ENCODE measurements at regions not wholly inside any gene's neighbourhood (a gene's known extent, or its start where the extent isn't known, plus 50 kb on each side); places are given as distances from the start of the nearest gene placed in this dataset.

- no peak for DNase-seq
Measured at GRCh38 chr17:13405080-13405479, 196.6 kb downstream of the HS3ST3A1 start.

GRCh38 chr17:13403982-13404946 lies 197.5 kb downstream of the HS3ST3A1 start:
- no peak for DNase-seq

DNA sequence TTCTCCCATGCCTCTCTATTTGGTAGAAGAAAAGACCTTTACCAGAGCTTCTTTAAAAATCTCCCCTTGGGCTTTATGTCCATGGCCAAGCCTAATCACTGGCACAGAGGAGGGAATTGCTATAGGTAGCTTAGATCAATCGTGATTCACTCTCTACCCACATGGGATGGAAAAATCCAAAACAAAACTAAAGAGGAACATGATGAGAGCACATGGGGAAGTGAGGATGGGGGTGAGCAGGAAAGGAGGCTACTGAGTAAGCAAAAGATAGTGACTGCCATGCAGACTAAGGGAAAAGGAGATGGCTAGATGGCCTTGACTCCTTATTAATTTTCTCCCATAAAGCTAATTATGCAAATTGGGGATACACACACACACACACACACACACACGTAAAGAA lies 201.2 kb downstream of the HS3ST3A1 start:
- DNase-seq, result no peak

DNA sequence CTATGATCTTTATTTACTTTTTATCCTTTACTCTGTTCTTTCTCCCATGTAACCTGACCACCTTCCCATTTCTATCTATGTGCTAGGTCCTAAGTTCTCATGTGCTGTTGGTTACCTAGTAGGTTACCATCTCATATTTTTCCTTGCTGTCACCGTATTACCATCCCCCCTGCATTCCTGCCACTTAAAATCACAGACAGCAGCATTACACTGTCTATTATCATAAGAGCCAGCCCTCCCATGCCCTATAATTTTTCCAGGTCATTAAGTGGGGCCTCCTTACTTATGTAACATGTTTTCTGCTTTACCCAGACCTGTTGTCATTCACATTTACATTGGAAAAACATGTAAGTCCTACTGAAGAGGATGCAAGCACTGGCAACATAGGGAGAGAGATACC lies 202.9 kb downstream of the HS3ST3A1 start:
- DNase-seq, result no peak

DNA sequence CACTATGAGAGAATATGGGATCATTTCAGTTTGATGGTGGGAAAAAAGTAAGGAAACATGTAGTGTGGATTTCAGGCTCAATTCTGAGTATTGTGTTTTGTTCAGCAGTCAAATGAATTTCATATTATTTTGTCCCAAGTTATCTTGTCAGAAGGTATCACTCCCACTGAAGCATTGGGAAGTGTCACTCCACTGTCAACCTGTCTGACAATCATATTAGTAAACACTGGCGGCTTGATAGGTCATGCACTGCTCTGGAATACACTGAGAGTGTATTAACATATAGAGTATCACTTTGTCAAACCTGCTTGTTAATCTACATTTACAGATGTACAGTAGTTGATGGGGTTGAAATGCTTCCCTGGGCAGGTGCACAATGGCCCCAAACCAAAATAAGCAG lies 203.6 kb downstream of the HS3ST3A1 start:
- DNase-seq, result no peak

DNA sequence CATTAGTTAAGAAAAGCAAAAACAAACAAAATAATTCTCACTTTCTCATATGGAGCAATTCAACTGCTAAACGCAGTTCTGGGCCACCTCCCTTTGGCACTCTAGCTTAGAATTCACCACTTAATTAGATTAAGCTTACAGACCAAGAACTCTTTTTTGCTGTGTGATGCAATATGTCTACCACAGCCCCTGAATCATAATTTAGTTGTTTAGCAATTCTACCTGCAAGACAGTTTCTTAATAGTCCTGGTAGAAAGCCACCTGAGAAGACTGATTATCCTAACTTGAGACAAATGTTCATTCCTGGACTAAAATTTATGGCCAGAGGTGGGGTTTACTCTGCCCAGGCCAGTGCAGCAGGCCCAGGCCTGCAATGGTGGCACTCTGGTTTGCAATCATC lies 205.9 kb downstream of the HS3ST3A1 start:
- no peak for DNase-seq

DNA sequence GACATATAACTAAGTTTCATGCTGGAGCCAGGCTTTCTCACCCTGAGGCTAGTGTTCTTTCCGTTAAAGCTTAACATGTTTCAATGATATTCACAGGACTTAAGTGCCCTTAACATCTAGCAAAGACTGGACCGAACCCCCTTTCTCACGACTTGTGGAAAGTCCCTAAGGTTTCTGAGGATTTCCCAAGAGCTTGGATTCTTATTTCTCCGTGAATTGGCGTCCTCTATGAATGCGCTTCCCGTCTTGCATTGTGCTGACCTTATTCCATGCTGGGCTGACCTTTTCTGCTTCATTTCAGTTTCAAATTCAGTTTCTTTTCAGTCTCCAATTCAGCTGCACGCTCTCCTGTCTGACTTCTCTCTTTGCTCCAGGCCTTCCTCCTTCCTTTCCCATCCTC lies 206.4 kb downstream of the HS3ST3A1 start:
- no peak for DNase-seq

GRCh38 chr17:13393841-13394710 lies 207.7 kb downstream of the HS3ST3A1 start:
- DNase-seq, result no peak

GRCh38 chr17:13387952-13388351 lies 213.8 kb downstream of the HS3ST3A1 start:
- DNase-seq, result no peak

- DNase-seq, result no peak
Measured at GRCh38 chr17:13387236-13387635, 214.5 kb downstream of the HS3ST3A1 start.

DNA sequence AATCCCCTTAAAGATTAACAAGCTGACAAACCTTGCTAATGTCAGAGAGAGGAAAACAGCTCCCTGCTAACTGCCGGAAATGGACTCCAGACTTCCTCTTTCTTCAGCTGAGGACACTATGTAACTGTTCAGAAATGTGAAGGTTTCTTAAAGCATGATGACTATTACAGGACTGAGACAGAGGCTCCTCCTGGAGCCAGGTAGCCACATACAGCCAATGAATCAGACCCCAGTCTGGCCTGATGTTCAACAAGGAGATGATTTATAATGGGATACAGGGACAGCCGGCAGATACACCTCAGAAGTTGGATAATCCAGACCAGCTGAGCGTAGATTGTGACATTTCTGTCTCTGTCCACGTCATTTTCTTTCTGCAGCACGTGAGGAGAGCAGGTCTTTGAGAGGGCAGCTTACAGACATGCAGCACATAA lies 216.2 kb downstream of the HS3ST3A1 start:
- DNase-seq, result peak; percentile 7

GRCh38 chr17:13384626-13385025 lies 217.1 kb downstream of the HS3ST3A1 start:
- no peak for DNase-seq

- no peak for DNase-seq
Measured at GRCh38 chr17:13378361-13378760, 223.4 kb downstream of the HS3ST3A1 start.

GRCh38 chr17:13374203-13375143 lies 227.3 kb downstream of the HS3ST3A1 start:
- no peak for DNase-seq

GRCh38 chr17:13372432-13372831 lies 229.3 kb downstream of the HS3ST3A1 start:
- no peak for DNase-seq

DNA sequence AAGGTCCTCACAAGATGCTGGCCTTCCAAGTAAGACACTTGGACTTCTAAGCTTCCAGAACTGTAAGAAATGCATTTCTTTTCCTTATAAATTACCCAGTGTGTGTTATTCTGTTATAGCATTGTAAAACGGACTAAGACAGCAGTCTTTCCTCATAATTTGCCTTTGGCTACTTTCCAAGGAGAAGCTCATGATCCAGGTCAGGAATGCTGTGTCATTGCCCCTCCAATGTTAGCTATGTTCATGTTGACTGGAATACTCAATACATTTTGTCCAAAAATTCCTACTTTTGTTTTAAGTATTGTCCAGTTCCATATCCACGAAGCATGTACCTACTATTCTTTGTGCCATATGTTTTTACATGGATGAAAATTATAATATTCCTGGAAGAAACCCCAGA lies 234.6 kb downstream of the HS3ST3A1 start:
- no peak for DNase-seq

DNA sequence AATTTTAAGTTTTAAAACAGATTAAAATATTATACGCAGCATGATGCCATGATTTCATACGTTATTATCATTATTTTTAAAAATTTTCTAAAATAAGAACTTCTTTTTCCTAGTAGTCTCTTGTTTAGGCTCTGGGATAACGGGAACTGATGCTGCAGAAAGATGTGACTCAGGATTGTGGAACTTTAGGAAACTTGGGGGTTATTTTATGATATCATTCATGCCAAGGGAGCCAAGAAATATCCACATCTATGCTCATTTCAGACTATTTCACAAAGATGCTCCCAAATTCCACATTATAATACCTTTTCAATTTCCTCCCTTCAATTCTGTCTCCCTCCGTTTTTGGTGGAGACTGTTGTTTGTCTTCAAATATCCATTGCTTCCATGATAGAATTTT lies 236.4 kb downstream of the HS3ST3A1 start:
- DNase-seq, result no peak

- DNase-seq, result no peak
Measured at GRCh38 chr17:13363771-13364170, 238.0 kb downstream of the HS3ST3A1 start.

DNA sequence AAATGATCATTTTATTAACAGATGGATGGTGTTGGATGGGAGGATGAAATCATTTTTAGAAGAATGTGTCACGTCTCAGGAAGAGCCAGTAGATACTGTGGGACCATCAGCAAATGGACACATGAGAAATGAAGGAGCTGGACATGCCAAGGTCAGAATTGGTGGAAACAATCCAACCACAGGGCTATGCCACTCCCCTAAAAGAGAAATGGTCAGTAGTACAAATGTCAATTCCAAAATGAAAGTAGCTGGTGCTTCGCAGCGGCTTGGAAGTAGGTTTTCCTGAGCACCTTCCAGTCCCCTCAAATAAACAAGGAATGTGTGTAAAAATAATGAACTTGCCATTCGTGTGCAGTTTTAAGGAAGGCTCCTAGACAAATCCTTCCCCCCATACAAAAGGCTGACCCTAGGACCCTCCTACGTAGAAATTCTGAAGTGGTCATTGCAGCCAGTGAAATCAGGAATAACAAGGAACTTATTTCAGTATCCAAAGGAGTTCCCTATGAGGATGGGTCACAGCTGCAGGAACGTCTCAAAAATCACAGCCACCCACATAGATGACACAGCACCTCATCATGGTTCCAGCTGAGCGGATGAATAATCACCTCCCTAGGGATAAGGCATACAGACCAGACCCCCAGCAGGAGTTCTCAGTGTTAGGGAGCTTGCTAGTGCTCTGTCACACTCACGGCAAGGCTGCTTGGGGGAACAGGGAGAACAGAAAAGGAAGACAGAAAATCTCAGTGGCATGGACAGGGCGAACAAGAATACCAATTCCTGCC lies 239.2 kb downstream of the HS3ST3A1 start:
- no peak for DNase-seq

DNA sequence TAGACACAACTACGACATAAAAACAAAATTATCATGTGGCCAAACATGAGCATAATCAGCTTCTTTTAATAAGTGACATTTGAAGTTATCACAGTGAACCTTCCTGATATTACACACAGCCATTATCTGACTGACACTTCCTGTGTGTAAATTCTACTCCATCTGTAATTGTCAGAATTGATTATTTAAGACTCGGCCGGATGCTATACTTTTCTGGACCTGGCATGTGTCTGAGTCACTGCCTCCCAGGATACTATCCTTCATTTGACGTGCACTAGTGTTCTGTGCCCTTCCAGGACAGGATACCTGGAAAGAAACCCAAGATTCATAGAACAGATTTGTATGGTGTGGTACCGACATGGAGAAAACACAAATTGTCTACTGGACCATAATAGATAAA lies 242.0 kb downstream of the HS3ST3A1 start:
- DNase-seq, result no peak

- no peak for DNase-seq
Measured at GRCh38 chr17:13355054-13355453, 246.7 kb downstream of the HS3ST3A1 start.

DNA sequence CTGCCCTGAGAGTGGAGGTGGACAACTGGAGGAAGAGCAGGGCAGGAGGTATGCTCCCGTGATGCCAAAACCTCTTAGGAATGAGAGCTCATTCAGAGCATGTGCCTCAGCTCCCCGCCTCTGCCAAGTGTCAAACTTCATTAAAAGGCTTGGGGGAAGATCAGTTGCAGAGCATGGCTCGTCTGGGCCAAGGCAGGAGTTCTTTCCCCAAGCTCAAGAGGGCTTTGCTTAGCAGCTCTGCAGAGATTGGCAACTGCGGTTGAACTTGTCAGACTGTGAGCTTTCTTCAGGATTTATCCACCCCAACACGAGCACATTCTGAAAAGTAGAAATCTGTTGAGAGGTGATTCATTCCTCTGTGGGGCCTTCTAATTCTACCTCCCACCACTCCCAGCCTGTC lies 248.1 kb downstream of the HS3ST3A1 start:
- DNase-seq, result no peak

All from GDM1 (cell line).